ENCODE measurements at regions not wholly inside any gene's neighbourhood (a gene's known extent, or its start where the extent isn't known, plus 50 kb on each side); places are given as distances from the start of the nearest gene placed in this dataset.

DNA sequence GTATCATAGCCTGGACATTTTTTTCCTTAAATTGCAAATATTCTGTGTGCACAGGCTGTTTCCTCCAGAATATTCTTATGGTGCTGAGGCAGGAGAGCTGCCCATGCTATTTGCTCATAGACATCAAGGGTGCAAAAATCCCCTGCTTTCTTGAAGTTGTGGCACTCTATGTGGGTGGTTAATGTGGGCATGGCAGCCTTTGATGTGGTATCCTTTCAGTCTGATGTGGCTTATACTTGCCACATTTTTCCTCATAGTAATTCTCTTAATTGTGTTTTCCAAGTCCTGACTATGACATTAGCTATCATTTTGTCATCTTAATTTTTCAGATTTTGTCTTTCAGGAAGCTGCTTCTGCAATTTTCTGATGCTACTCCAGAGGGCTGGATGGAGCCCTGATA lies 353.3 kb downstream of the YTHDC2 start:
- TF ChIP-seq, protein P1, sequence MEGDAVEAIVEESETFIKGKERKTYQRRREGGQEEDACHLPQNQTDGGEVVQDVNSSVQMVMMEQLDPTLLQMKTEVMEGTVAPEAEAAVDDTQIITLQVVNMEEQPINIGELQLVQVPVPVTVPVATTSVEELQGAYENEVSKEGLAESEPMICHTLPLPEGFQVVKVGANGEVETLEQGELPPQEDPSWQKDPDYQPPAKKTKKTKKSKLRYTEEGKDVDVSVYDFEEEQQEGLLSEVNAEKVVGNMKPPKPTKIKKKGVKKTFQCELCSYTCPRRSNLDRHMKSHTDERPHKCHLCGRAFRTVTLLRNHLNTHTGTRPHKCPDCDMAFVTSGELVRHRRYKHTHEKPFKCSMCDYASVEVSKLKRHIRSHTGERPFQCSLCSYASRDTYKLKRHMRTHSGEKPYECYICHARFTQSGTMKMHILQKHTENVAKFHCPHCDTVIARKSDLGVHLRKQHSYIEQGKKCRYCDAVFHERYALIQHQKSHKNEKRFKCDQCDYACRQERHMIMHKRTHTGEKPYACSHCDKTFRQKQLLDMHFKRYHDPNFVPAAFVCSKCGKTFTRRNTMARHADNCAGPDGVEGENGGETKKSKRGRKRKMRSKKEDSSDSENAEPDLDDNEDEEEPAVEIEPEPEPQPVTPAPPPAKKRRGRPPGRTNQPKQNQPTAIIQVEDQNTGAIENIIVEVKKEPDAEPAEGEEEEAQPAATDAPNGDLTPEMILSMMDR (IDR thresholded peaks at IDR 0.05): no peak
- no peak for TF ChIP-seq POLR2A (IDR thresholded peaks at IDR 0.05)

Measured in right lobe of liver (tissue), 4 donors.